ENCODE measurements at regions not wholly inside any gene's neighbourhood (a gene's known extent, or its start where the extent isn't known, plus 50 kb on each side); places are given as distances from the start of the nearest gene placed in this dataset.

GRCh38 chr18:55136258-55136657 lies 177.0 kb upstream of the CCDC68 start:
- TF ChIP-seq, protein P1, sequence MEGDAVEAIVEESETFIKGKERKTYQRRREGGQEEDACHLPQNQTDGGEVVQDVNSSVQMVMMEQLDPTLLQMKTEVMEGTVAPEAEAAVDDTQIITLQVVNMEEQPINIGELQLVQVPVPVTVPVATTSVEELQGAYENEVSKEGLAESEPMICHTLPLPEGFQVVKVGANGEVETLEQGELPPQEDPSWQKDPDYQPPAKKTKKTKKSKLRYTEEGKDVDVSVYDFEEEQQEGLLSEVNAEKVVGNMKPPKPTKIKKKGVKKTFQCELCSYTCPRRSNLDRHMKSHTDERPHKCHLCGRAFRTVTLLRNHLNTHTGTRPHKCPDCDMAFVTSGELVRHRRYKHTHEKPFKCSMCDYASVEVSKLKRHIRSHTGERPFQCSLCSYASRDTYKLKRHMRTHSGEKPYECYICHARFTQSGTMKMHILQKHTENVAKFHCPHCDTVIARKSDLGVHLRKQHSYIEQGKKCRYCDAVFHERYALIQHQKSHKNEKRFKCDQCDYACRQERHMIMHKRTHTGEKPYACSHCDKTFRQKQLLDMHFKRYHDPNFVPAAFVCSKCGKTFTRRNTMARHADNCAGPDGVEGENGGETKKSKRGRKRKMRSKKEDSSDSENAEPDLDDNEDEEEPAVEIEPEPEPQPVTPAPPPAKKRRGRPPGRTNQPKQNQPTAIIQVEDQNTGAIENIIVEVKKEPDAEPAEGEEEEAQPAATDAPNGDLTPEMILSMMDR (IDR thresholded peaks at IDR 0.05; ENCODE audit: insufficient read depth, low read length, poor library complexity, severe bottlenecking) = no peak
- H3K27me3 ChIP-seq (replicated peaks; ENCODE audit: control insufficient read depth, insufficient read depth, low read length) = no peaks in the 10 kb centered on the region; the same call in 1 of the 2 replicates

DNA sequence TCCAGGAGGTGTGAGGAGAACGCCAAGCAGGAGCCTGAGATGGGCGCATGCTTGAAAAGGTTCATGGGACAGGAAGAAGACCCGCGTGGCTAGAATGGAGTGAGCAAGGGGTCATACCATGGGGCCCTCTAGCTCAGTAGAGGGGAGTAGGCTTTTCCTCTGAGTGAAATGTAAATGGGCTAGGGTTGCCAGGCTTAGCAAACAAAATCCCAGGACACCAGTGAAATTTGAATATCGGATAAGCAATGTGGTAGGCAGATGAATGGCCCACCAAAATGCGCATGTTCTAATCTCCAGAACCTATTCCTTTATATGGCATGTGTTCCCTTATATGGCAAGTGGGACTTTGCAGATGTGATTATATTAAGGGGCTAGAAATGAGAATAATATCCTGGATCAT lies 174.1 kb upstream of the CCDC68 start:
- no peak for DNase-seq (ENCODE audit: extremely low read depth, insufficient read length)
- TF ChIP-seq, protein P1 (IDR thresholded peaks at IDR 0.05; ENCODE audit: insufficient read depth, low read length, poor library complexity, severe bottlenecking) = no peak
- H3K36me3 ChIP-seq (ENCODE audit: control insufficient read depth, insufficient read depth, low read length) = no peaks in the 10 kb centered on the region
- no peak overlapping the region for H3K4me3 ChIP-seq (replicated peaks; ENCODE audit: low read depth, low read length)
- no peaks in the 10 kb centered on the region; the same call in 1 of the 2 replicates for H3K27me3 ChIP-seq (replicated peaks; ENCODE audit: control insufficient read depth, insufficient read depth, low read length)

More at GRCh38 chr18:55136258-55136657, 177.0 kb upstream of the CCDC68 start:
- Histone ChIP-seq H3K4me3 (replicated peaks; ENCODE audit: low read depth, low read length) (no peak overlapping the region), H3K36me3 (ENCODE audit: control insufficient read depth, insufficient read depth, low read length) (no peaks in the 10 kb centered on the region)
- no peak for DNase-seq (ENCODE audit: extremely low read depth, insufficient read length)

DNA sequence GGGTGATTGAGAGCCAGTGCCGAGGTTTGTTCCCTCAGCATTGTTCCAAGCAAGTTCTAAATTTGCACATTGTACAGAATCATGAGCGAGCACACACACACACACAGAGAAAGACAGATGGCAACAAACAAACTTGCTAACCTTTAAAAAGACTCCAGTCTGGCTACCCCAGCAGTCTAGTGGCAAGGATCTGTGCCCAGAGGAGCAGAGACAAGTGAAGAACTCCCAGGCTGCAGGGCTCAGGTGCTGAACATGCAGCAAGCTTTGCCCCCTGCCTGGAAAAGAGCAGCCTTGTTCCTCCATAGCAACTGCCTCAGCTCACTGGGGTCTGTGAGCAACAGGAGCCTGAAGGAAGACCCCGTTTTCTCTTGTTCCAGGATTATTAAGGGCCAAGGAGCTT lies 169.2 kb upstream of the CCDC68 start:
- DNase-seq (ENCODE audit: extremely low read depth, insufficient read length) = no peak
- Histone ChIP-seq H3K27me3 (replicated peaks; ENCODE audit: control insufficient read depth, insufficient read depth, low read length) (no peaks in the 10 kb centered on the region; the same call in 1 of the 2 replicates), H3K4me3 (replicated peaks; ENCODE audit: low read depth, low read length) (no peak overlapping the region), H3K36me3 (ENCODE audit: control insufficient read depth, insufficient read depth, low read length) (no peaks in the 10 kb centered on the region)
- TF ChIP-seq, protein P1 (IDR thresholded peaks at IDR 0.05; ENCODE audit: insufficient read depth, low read length, poor library complexity, severe bottlenecking) = no peak

- DNase-seq (ENCODE audit: extremely low read depth, insufficient read length) = no peak
- TF ChIP-seq, protein P1 (IDR thresholded peaks at IDR 0.05; ENCODE audit: insufficient read depth, low read length, poor library complexity, severe bottlenecking) = no peak
- Histone ChIP-seq H3K27me3 (replicated peaks; ENCODE audit: control insufficient read depth, insufficient read depth, low read length) (no peaks in the 10 kb centered on the region), H3K4me3 (replicated peaks; ENCODE audit: low read depth, low read length) (no peak overlapping the region), H3K36me3 (ENCODE audit: control insufficient read depth, insufficient read depth, low read length) (no peaks in the 10 kb centered on the region)
Observed at GRCh38 chr18:55124078-55124763, 165.0 kb upstream of the CCDC68 start.

DNA sequence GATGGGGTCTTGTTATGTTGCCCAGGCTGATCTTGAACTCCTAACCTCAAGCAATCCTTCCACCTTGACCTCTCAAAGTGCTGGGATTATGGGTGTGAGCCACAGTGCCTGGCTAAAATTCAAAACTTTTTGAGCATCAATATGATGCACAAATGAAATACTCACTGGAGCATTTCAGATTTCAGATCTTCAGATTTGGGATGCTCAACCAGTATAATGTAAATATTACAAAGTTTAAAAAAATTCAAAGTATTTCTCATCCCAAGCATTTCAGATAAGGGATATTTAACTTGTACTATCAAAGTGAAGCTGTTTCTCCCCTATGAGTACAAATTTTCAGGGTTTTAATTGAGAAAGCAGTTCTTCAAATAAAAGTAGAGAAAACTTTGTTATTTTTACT lies 164.1 kb upstream of the CCDC68 start:
- H3K4me3 ChIP-seq (replicated peaks; ENCODE audit: low read depth, low read length) = no peak overlapping the region
- TF ChIP-seq, protein P1 (IDR thresholded peaks at IDR 0.05; ENCODE audit: insufficient read depth, low read length, poor library complexity, severe bottlenecking) = no peak
- no peak for DNase-seq (ENCODE audit: extremely low read depth, insufficient read length)
- H3K27me3 ChIP-seq (replicated peaks; ENCODE audit: control insufficient read depth, insufficient read depth, low read length) = no peaks in the 10 kb centered on the region
- no peaks in the 10 kb centered on the region for H3K36me3 ChIP-seq (ENCODE audit: control insufficient read depth, insufficient read depth, low read length)
